Epithelial cell of proximal tubule (primary cell): ENCODE measurements at regions not wholly inside any gene's neighbourhood (a gene's known extent, or its start where the extent isn't known, plus 50 kb on each side); places are given as distances from the start of the nearest gene placed in this dataset.

Source experiments
- DNase-seq: peaks from one replicate; pipeline ENCODE4 v3.0.0-alpha.2; 2011; ENCODE audit warnings: low read depth
- H3K4me3 ChIP-seq: 2 replicates; pipeline ENCODE4 v1.5.1; 2011; ENCODE audit warnings: low read depth, mild to moderate bottlenecking, low read length
- CTCF ChIP-seq: conservative IDR thresholded peaks from 2 replicates; pipeline ENCODE4 v1.5.1; 2012; ENCODE audit warnings: low read depth, mild to moderate bottlenecking, low read length

GRCh38 chr12:89087876-89088275 lies 264.4 kb downstream of the DUSP6 start:
- TF ChIP-seq CTCF = no peak
- DNase-seq = no peak
- no peak overlapping the region for H3K4me3 ChIP-seq

GRCh38 chr12:89087149-89087825 lies 265.0 kb downstream of the DUSP6 start:
- no peak for DNase-seq
- no peak overlapping the region for H3K4me3 ChIP-seq
- TF ChIP-seq CTCF = no peak

- DNase-seq = no peak
- no peak for TF ChIP-seq CTCF
- H3K4me3 ChIP-seq = no peak overlapping the region
These were observed 266.9 kb downstream of the DUSP6 start for GRCh38 chr12:89085421-89085820.

GRCh38 chr12:89084751-89085150 lies 267.6 kb downstream of the DUSP6 start:
- no peak for TF ChIP-seq CTCF
- H3K4me3 ChIP-seq = no peak overlapping the region
- no peak for DNase-seq

GRCh38 chr12:89083491-89083890 lies 268.8 kb downstream of the DUSP6 start:
- no peak for TF ChIP-seq CTCF
- no peak for DNase-seq

GRCh38 chr12:89082370-89082753 lies 269.9 kb downstream of the DUSP6 start:
- TF ChIP-seq CTCF = no peak
- no peak for DNase-seq
- H3K4me3 ChIP-seq = no peak overlapping the region

More at GRCh38 chr12:89083491-89083890, 268.8 kb downstream of the DUSP6 start:
- no peak overlapping the region for H3K4me3 ChIP-seq

GRCh38 chr12:89081719-89082369 lies 270.5 kb downstream of the DUSP6 start:
- TF ChIP-seq CTCF = no peak
- no peak overlapping the region for H3K4me3 ChIP-seq
- no peak for DNase-seq
